GM12878 (cell line): ENCODE measurements at regions not wholly inside any gene's neighbourhood (a gene's known extent, or its start where the extent isn't known, plus 50 kb on each side); places are given as distances from the start of the nearest gene placed in this dataset.

ENCODE experiments used
- ATAC-seq: fragments of 200-7000 bp; cut with Tn5 transposase; 3 replicates; pipeline ENCODE4 v1.9.1; 2020; ENCODE audit warnings: mild to moderate bottlenecking, moderate library complexity
- BruUV-seq: library from RNA; stranded (reverse); fragments of 400-500 nt; replicated peaks from 2 replicates; lab custom pipeline; 2021; lab: Mats Ljungman, UMichigan
- CTCF ChIA-PET: fragments of 300-600 bp; sonication (Branson Sonifier 250); formaldehyde crosslinking; extraction: SDS; loops from one replicate; lab custom pipeline; 2021; ENCODE audit warnings: inconsistent platforms; lab: Yijun Ruan, JAX
- POLR2A ChIA-PET: fragments of 350-600 bp; formaldehyde crosslinking; extraction: SDS; loops from one replicate; lab custom pipeline; 2021; ENCODE audit warnings: inconsistent platforms; lab: Charles Lee
- RAD21 ChIA-PET: fragments of 300-600 bp; sonication (Branson Sonifier 250); formaldehyde crosslinking; loops from one replicate; lab custom pipeline; 2023; ENCODE audit warnings: antibody characterized with exemption; ENCODE audit not compliant: unreplicated experiment; lab: Charles Lee
- SMC1A ChIA-PET: fragments of 300-600 bp; sonication (Branson Sonifier 250); formaldehyde crosslinking; loops from one replicate; lab custom pipeline; 2023; ENCODE audit not compliant: unreplicated experiment, uncharacterized antibody; lab: Charles Lee
- DNase-seq: peaks from one replicate; pipeline ENCODE4 v3.0.0-alpha.2; 2011; ENCODE audit warnings: low read depth, low spot score
- FAIRE-seq: peaks from 3 replicates; lab custom pipeline; 2011; peaks lifted over from hg19 to GRCh38; lab: Jason Lieb, UNC
- H2AFZ ChIP-seq: 2 replicates; pipeline ENCODE4 v1.6.0; 2011; ENCODE audit warnings: low read depth, low read length, control low read depth; ENCODE audit not compliant: control insufficient read depth
- H3K27ac ChIP-seq: 2 replicates; pipeline ENCODE4 v1.5.1; 2011; ENCODE audit warnings: control low read depth; ENCODE audit not compliant: control insufficient read depth, insufficient read depth
- H3K27me3 ChIP-seq, 2 experiments: replicated peaks in 1 of 2; 2 replicates each; pipeline versions ENCODE4 v1.6.0 to v1.6.1; 2011; ENCODE audit warnings: low read length in 1 of 2; ENCODE audit not compliant: control insufficient read depth in 2 of 2, insufficient read depth in 2 of 2
- H3K36me3 ChIP-seq, 2 experiments: 2 replicates each; pipeline ENCODE4 v1.5.1; 2011; ENCODE audit warnings: low read length in 1 of 2; ENCODE audit not compliant: control insufficient read depth in 2 of 2, insufficient read depth in 2 of 2
- H3K4me1 ChIP-seq: 2 replicates; pipeline ENCODE4 v1.6.1; 2011; ENCODE audit warnings: mild to moderate bottlenecking, low read length, moderate library complexity, mixed read lengths; ENCODE audit not compliant: control insufficient read depth, insufficient read depth
- H3K4me2 ChIP-seq: 2 replicates; pipeline ENCODE4 v1.6.0; 2011; ENCODE audit warnings: control low read depth; ENCODE audit not compliant: control insufficient read depth, insufficient read depth
- H3K4me3 ChIP-seq: fragments of 200-600 bp; sonication (generic); 2 replicates; pipeline ENCODE4 v1.5.1; 2016
- H3K79me2 ChIP-seq: 2 replicates; pipeline ENCODE4 v1.6.0; 2011; ENCODE audit warnings: low read length; ENCODE audit not compliant: control insufficient read depth, insufficient read depth
- H3K9ac ChIP-seq: 2 replicates; pipeline ENCODE4 v1.8.0; 2011; ENCODE audit warnings: low read length, control low read depth, mixed read lengths; ENCODE audit not compliant: control insufficient read depth, insufficient read depth
- H3K9me3 ChIP-seq: replicated peaks from 3 replicates; pipeline ENCODE4 v1.5.1; 2011; ENCODE audit warnings: mild to moderate bottlenecking, low read length; ENCODE audit not compliant: control insufficient read depth, insufficient read depth
- H4K20me1 ChIP-seq: 2 replicates; pipeline ENCODE4 v1.6.0; 2011; ENCODE audit not compliant: control insufficient read depth, insufficient read depth
- BMI1 ChIP-seq: fragments of 450-650 bp; IDR thresholded peaks from 2 replicates; pipeline ENCODE4 v1.6.1; 2016; ENCODE audit warnings: mild to moderate bottlenecking, moderate library complexity, borderline replicate concordance
- CEBPB ChIP-seq, 2 experiments: fragments of 150-350 bp in 1 of 2; IDR thresholded peaks; 2 replicates each; pipeline ENCODE4 v1.6.1; 2012 to 2014; ENCODE audit warnings: low read depth in 2 of 2, low read length in 2 of 2, borderline replicate concordance in 1 of 2, inconsistent platforms in 1 of 2
- EED ChIP-seq: sonication (generic); IDR thresholded peaks from 2 replicates; pipeline ENCODE4 v1.6.1; 2016; ENCODE audit warnings: antibody characterized with exemption, low read depth
- EP300 ChIP-seq, 2 experiments: fragments of 150-350 bp in 1 of 2; IDR thresholded peaks; 2 replicates each; pipeline ENCODE4 v1.6.1; 2011 to 2012; ENCODE audit warnings: low read depth in 2 of 2, low read length in 2 of 2, borderline replicate concordance in 1 of 2, improper control_type of control experiment in 1 of 2, inconsistent platforms in 1 of 2; ENCODE audit not compliant: control insufficient read depth in 1 of 2
- NRF1 ChIP-seq: conservative IDR thresholded peaks from 2 replicates; pipeline ENCODE4 v1.6.1; 2011; ENCODE audit warnings: mild to moderate bottlenecking, low read depth, low read length, improper control_type of control experiment
- PAX8 ChIP-seq: fragments of 450-650 bp; IDR thresholded peaks from 2 replicates; pipeline ENCODE4 v1.6.1; 2017; ENCODE audit warnings: mild to moderate bottlenecking, moderate library complexity
- RB1 ChIP-seq: fragments of 450-650 bp; formaldehyde crosslinking; IDR thresholded peaks from 2 replicates; pipeline ENCODE4 v1.6.1; 2017; ENCODE audit warnings: mild to moderate bottlenecking, borderline replicate concordance
- SRF ChIP-seq, 2 experiments: IDR thresholded peaks; 2 replicates each; pipeline ENCODE4 v1.6.1; 2011; ENCODE audit warnings: low read depth in 2 of 2, low read length in 2 of 2, mild to moderate bottlenecking in 1 of 2, moderate library complexity in 1 of 2
- TARDBP ChIP-seq: IDR thresholded peaks from 2 replicates; pipeline ENCODE4 v1.6.1; 2016; ENCODE audit warnings: borderline replicate concordance
- TCF3 ChIP-seq: IDR thresholded peaks from 2 replicates; pipeline ENCODE4 v1.6.1; 2012; ENCODE audit warnings: low read depth, mild to moderate bottlenecking, low read length, borderline replicate concordance; ENCODE audit not compliant: insufficient read depth
- ZBTB33 ChIP-seq: fragments of 450-650 bp; IDR thresholded peaks from 2 replicates; pipeline ENCODE4 v1.6.1; 2017; ENCODE audit warnings: mild to moderate bottlenecking
- WGBS: methylation state at CpG from one replicate; pipeline ENCODE4 v1.1.6; 2016; ENCODE audit warnings: low lambda C conversion rate; ENCODE audit not compliant: insufficient replicate concordance, insufficient coverage; ENCODE audit errors: missing lambda C conversion rate; 5-methylcytosine and 5-hydroxymethylcytosine counted together
- in situ Hi-C: fragments of 300-500 bp; cut with MboI; formaldehyde crosslinking; loops from 9 replicates; pipeline ENCODE4 v1.14.3; 2018; ENCODE audit warnings: mixed read lengths
- intact Hi-C: fragments of 100-400 bp; cut with micrococcal nuclease; formaldehyde crosslinking; loops from one replicate; pipeline ENCODE4 v1.14.2; 2022; ENCODE audit not compliant: unreplicated experiment
- TF ChIP-seq, protein P1 (sequence below): fragments of 450-650 bp; IDR thresholded peaks from 2 replicates; pipeline ENCODE4 v1.6.1; 2016; ENCODE audit warnings: mild to moderate bottlenecking
- TF ChIP-seq, protein P2 (sequence below): fragments of 450-650 bp; IDR thresholded peaks from 2 replicates; pipeline ENCODE4 v1.6.1; 2016; ENCODE audit warnings: mild to moderate bottlenecking, moderate library complexity, borderline replicate concordance

GRCh38 chr1:102099916-102100315 lies 103.2 kb upstream of the OLFM3 start (continued):
- TF ChIP-seq RB1: no peak
- no peak for TF ChIP-seq EP300 (IDR thresholded peaks at IDR 0.05; ENCODE audit: borderline replicate concordance in 1 of 2, control insufficient read depth in 1 of 2, low read depth in 2 of 2, low read length in 2 of 2)
- TF ChIP-seq ZBTB33: no peak
- no peak for TF ChIP-seq TCF3
- TF ChIP-seq, protein P1, sequence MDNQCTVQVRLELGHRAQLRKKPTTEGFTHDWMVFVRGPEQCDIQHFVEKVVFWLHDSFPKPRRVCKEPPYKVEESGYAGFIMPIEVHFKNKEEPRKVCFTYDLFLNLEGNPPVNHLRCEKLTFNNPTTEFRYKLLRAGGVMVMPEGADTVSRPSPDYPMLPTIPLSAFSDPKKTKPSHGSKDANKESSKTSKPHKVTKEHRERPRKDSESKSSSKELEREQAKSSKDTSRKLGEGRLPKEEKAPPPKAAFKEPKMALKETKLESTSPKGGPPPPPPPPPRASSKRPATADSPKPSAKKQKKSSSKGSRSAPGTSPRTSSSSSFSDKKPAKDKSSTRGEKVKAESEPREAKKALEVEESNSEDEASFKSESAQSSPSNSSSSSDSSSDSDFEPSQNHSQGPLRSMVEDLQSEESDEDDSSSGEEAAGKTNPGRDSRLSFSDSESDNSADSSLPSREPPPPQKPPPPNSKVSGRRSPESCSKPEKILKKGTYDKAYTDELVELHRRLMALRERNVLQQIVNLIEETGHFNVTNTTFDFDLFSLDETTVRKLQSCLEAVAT: no peak
- no peak for TF ChIP-seq NRF1
- no peak for TF ChIP-seq SRF (IDR thresholded peaks at IDR 0.05; ENCODE audit: low read depth in 2 of 2, low read length in 2 of 2)
- TF ChIP-seq BMI1: no peak

DNA sequence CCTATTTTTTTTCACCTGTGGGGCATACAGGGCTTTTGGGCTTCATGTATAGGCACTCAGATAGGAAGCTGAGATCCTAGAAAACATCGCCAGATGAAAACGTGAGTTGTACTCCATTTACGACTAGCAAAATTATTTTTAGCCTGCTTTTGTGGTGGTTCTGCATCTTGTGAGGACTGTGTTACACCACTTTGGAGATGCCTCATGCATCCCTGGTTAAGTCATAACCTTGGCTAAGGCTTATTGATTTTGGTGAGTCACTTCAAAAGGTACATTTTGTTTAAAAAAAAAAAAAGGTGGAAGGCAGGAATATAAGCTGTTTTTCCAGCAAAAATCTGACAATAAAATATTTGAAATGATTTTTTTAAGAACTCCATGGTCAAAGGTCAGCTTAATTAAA lies 101.8 kb upstream of the OLFM3 start:
- Histone ChIP-seq H3K4me3 (no peak overlapping the region), H3K4me1 (no peaks in the 10 kb centered on the region), H3K27ac (no peak overlapping the region), H3K79me2 (no peaks in the 10 kb centered on the region), H3K36me3 (no peaks in the 10 kb centered on the region), H3K9me3 (no peaks in the 10 kb centered on the region), H3K27me3 (no peaks in the 10 kb centered on the region), H4K20me1 (no peaks in the 10 kb centered on the region), H2AFZ (no peak overlapping the region), H3K4me2 (no peak overlapping the region), H3K9ac (no peak overlapping the region)
- BruUV-seq: no TSS peak
- 17% methylated on average over 3 of the region's 3 CpGs for WGBS
- intact Hi-C loops: no loop called here
- ChIA-PET SMC1A (interaction anchor here (0.6 kb wide), 1 partner anchor 12 kb away, joined by 3 read pairs; no protein-coding TSS in a partner anchor), RAD21 (no interaction called here), POLR2A (no interaction called here), CTCF (no interaction called here)
- ATAC-seq (no peak), FAIRE-seq (no peak), DNase-seq (no peak)
- in situ Hi-C loops: no loop called here
- TF ChIP-seq CEBPB (IDR thresholded peaks at IDR 0.05; ENCODE audit: borderline replicate concordance in 1 of 2, low read depth in 2 of 2, low read length in 2 of 2) (no peak), PAX8 (no peak), EED (no peak), TARDBP (no peak)
- TF ChIP-seq, protein P2, sequence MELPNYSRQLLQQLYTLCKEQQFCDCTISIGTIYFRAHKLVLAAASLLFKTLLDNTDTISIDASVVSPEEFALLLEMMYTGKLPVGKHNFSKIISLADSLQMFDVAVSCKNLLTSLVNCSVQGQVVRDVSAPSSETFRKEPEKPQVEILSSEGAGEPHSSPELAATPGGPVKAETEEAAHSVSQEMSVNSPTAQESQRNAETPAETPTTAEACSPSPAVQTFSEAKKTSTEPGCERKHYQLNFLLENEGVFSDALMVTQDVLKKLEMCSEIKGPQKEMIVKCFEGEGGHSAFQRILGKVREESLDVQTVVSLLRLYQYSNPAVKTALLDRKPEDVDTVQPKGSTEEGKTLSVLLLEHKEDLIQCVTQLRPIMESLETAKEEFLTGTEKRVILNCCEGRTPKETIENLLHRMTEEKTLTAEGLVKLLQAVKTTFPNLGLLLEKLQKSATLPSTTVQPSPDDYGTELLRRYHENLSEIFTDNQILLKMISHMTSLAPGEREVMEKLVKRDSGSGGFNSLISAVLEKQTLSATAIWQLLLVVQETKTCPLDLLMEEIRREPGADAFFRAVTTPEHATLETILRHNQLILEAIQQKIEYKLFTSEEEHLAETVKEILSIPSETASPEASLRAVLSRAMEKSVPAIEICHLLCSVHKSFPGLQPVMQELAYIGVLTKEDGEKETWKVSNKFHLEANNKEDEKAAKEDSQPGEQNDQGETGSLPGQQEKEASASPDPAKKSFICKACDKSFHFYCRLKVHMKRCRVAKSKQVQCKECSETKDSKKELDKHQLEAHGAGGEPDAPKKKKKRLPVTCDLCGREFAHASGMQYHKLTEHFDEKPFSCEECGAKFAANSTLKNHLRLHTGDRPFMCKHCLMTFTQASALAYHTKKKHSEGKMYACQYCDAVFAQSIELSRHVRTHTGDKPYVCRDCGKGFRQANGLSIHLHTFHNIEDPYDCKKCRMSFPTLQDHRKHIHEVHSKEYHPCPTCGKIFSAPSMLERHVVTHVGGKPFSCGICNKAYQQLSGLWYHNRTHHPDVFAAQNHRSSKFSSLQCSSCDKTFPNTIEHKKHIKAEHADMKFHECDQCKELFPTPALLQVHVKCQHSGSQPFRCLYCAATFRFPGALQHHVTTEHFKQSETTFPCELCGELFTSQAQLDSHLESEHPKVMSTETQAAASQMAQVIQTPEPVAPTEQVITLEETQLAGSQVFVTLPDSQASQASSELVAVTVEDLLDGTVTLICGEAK: no peak
